ENCODE measurements at regions not wholly inside any gene's neighbourhood (a gene's known extent, or its start where the extent isn't known, plus 50 kb on each side); places are given as distances from the start of the nearest gene placed in this dataset.

DNA sequence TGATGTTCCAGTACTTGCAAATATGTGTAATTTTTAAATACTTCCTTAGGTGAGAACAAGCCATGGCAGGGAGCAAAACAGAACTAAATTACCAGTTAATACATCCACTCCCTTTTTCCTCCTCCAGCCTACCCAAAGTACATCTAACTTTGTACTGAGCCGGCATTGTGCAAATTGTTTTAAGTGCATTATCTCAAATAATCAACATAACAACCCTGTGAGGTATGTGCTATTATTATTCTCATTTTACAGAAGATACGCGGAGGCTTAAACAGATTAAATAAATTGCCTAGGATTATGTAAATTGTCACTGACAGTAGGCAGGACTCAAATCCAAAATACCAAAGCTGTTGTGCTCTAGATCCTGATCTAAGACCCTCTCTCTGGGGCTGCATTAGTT lies 55.5 kb upstream of the KLF4 start:
- TF ChIP-seq, protein P1, sequence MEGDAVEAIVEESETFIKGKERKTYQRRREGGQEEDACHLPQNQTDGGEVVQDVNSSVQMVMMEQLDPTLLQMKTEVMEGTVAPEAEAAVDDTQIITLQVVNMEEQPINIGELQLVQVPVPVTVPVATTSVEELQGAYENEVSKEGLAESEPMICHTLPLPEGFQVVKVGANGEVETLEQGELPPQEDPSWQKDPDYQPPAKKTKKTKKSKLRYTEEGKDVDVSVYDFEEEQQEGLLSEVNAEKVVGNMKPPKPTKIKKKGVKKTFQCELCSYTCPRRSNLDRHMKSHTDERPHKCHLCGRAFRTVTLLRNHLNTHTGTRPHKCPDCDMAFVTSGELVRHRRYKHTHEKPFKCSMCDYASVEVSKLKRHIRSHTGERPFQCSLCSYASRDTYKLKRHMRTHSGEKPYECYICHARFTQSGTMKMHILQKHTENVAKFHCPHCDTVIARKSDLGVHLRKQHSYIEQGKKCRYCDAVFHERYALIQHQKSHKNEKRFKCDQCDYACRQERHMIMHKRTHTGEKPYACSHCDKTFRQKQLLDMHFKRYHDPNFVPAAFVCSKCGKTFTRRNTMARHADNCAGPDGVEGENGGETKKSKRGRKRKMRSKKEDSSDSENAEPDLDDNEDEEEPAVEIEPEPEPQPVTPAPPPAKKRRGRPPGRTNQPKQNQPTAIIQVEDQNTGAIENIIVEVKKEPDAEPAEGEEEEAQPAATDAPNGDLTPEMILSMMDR (IDR thresholded peaks at IDR 0.05; ENCODE audit: poor library complexity): no peak
- TF ChIP-seq EZH2phosphoT487 (IDR thresholded peaks at IDR 0.05; ENCODE audit: low read depth, severe bottlenecking, unreplicated experiment): no peak
